Keratinocyte (primary cell): ENCODE measurements at regions not wholly inside any gene's neighbourhood (a gene's known extent, or its start where the extent isn't known, plus 50 kb on each side); places are given as distances from the start of the nearest gene placed in this dataset.

ENCODE experiments used
- CTCF ChIP-seq, 3 experiments: IDR thresholded peaks in 1 of 3; conservative IDR thresholded peaks in 1 of 3; optimal IDR thresholded peaks in 1 of 3; 2 replicates in 2 of 3; 3 replicates in 1 of 3; pipeline versions ENCODE3 to v1.5.1; 2011; ENCODE audit warnings: low read length in 3 of 3, mild to moderate bottlenecking in 3 of 3, moderate library complexity in 2 of 3, control low read depth in 1 of 3, inconsistent platforms in 1 of 3; ENCODE audit not compliant: insufficient read depth in 2 of 3; ENCODE audit errors: extremely low read depth in 1 of 3
- EZH2 ChIP-seq: IDR thresholded peaks from one replicate; pipeline ENCODE4 v1.6.1; 2012; ENCODE audit warnings: inconsistent platforms, mild to moderate bottlenecking, low read length, moderate library complexity

GRCh38 chr2:114254875-114255274 is 187.6 kb upstream of the DPP10 start:
- no peak for TF ChIP-seq CTCF (optimal IDR thresholded peaks at IDR 0.05 in 1 of 3, IDR thresholded peaks at IDR 0.05 in 1 of 3, conservative IDR thresholded peaks at IDR 0.05 in 1 of 3; ENCODE audit: extremely low read depth in 1 of 3, insufficient read depth in 2 of 3, low read length in 3 of 3)
- no peak for TF ChIP-seq EZH2
